Osteoblast (primary cell): ENCODE measurements at regions not wholly inside any gene's neighbourhood (a gene's known extent, or its start where the extent isn't known, plus 50 kb on each side); places are given as distances from the start of the nearest gene placed in this dataset.

Experiments used
- DNase-seq: peaks from one replicate; pipeline ENCODE4 v3.0.0; 2011; ENCODE audit warnings: low spot score, mixed read lengths; ENCODE audit not compliant: insufficient read length; ENCODE audit errors: missing footprints
- H2AFZ ChIP-seq: 2 replicates; pipeline ENCODE4 v1.6.0; 2011; ENCODE audit warnings: mild to moderate bottlenecking, low read length
- H3K27ac ChIP-seq: 2 replicates; pipeline ENCODE4 v1.5.1; 2011; ENCODE audit warnings: mild to moderate bottlenecking, low read depth, low read length, moderate library complexity
- H3K27me3 ChIP-seq: 2 replicates; pipeline ENCODE4 v1.6.0; 2012; ENCODE audit warnings: mild to moderate bottlenecking, control low read depth, inconsistent platforms, low read length, moderate library complexity; ENCODE audit not compliant: insufficient read depth
- H3K36me3 ChIP-seq: 2 replicates; pipeline ENCODE4 v1.5.1; 2011; ENCODE audit warnings: mild to moderate bottlenecking, low read length, control low read depth, moderate library complexity; ENCODE audit not compliant: insufficient read depth
- H3K4me1 ChIP-seq: 2 replicates; pipeline ENCODE4 v1.5.1; 2011; ENCODE audit warnings: mild to moderate bottlenecking, low read length, control low read depth, moderate library complexity; ENCODE audit not compliant: insufficient read depth
- H3K4me2 ChIP-seq: 2 replicates; pipeline ENCODE4 v1.6.0; 2011; ENCODE audit warnings: mild to moderate bottlenecking, low read length; ENCODE audit not compliant: insufficient read depth
- H3K4me3 ChIP-seq: fragments of 200-600 bp; sonication (generic); 3 replicates; pipeline ENCODE4 v1.5.1; 2012; ENCODE audit warnings: mild to moderate bottlenecking, low read length, inconsistent platforms; ENCODE audit not compliant: insufficient read depth
- H3K79me2 ChIP-seq: 2 replicates; pipeline ENCODE4 v1.6.0; 2012; ENCODE audit warnings: mild to moderate bottlenecking, low read length, control low read depth, inconsistent platforms; ENCODE audit not compliant: insufficient read depth
- H3K9me3 ChIP-seq: 2 replicates; pipeline ENCODE4 v1.5.1; 2011; ENCODE audit warnings: low read depth, low read length, control low read depth
- H4K20me1 ChIP-seq: 2 replicates; pipeline ENCODE4 v1.6.0; 2012; ENCODE audit warnings: mild to moderate bottlenecking, low read length, control low read depth; ENCODE audit not compliant: insufficient read depth
- TF ChIP-seq, protein P1 (sequence below): IDR thresholded peaks from 2 replicates; pipeline ENCODE4 v1.5.1; 2011; ENCODE audit warnings: mild to moderate bottlenecking, low read depth, low read length, moderate library complexity; ENCODE audit errors: extremely low read depth

DNA sequence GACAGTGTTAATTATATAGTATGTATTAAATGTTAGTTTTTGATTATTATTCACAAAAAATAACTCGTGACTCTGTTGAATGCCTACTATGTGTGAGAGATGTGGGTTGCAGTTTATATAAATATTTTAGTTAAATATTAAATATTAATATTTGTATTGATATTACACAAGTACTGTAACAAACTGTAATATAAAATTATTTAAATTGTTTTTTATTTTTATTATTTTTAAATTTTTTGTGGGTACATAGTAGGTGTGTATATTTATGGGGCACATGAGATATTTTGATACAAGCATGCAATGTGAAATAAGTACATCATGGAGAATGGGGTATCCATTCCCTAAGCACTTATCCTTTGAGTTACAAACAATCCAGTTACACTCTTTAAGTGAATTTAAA, 196.1 kb upstream of the ZNF717 start:
- Histone ChIP-seq H3K4me3 (no peak overlapping the region), H3K27me3 (no peaks in the 10 kb centered on the region), H2AFZ (no peak overlapping the region), H3K27ac (no peak overlapping the region), H3K4me1 (no peaks in the 10 kb centered on the region), H3K4me2 (no peak overlapping the region), H3K9me3 (no peaks in the 10 kb centered on the region), H3K36me3 (no peaks in the 10 kb centered on the region), H3K79me2 (no peaks in the 10 kb centered on the region), H4K20me1 (no peaks in the 10 kb centered on the region)
- no peak for DNase-seq
- TF ChIP-seq, protein P1, sequence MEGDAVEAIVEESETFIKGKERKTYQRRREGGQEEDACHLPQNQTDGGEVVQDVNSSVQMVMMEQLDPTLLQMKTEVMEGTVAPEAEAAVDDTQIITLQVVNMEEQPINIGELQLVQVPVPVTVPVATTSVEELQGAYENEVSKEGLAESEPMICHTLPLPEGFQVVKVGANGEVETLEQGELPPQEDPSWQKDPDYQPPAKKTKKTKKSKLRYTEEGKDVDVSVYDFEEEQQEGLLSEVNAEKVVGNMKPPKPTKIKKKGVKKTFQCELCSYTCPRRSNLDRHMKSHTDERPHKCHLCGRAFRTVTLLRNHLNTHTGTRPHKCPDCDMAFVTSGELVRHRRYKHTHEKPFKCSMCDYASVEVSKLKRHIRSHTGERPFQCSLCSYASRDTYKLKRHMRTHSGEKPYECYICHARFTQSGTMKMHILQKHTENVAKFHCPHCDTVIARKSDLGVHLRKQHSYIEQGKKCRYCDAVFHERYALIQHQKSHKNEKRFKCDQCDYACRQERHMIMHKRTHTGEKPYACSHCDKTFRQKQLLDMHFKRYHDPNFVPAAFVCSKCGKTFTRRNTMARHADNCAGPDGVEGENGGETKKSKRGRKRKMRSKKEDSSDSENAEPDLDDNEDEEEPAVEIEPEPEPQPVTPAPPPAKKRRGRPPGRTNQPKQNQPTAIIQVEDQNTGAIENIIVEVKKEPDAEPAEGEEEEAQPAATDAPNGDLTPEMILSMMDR: no peak

DNA sequence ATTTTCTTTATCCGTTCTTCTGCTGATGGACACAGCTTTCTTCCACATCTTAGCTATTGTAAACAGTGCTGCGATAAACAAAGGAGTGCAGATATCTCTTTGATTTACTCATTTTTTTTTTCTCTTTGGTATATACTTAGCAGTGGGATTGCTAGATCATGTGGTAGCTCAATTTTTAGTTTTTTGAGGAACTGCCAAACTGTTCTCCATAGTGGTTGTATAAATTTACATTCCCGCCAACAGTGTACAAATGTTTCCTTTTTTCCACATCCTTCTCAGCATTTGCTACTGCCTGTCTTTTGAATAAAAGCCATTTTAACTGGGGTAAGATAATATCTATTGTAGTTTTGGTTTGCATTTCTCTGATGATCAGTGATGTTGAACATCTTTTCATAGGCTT, 196.8 kb upstream of the ZNF717 start:
- Histone ChIP-seq H3K79me2 (no peaks in the 10 kb centered on the region), H3K27me3 (no peaks in the 10 kb centered on the region), H3K4me3 (no peak overlapping the region), H3K36me3 (no peaks in the 10 kb centered on the region), H3K27ac (no peak overlapping the region), H4K20me1 (no peaks in the 10 kb centered on the region), H3K4me1 (no peaks in the 10 kb centered on the region), H2AFZ (no peak overlapping the region), H3K9me3 (no peaks in the 10 kb centered on the region), H3K4me2 (no peak overlapping the region)
- no peak for DNase-seq
- TF ChIP-seq, protein P1: no peak

DNA sequence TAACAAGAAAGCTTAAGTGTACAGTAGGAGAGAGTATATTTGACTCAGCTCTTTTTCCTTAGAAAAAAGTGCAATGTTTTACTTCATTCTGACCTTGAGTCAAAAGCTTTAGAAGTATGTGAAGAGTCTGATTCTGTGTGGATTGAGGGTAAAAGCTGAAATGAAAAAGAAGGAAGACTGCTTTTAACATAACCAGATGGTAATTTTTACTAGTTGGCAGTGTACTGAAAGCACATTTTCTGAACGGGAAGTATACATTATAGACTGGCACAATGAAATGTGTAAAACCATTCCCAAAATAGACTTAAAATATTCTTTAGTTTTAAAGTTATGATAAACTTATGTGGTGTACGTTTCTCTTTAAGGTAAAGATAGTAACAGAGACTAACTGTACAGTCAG, 197.8 kb upstream of the ZNF717 start:
- Histone ChIP-seq H3K79me2 (no peaks in the 10 kb centered on the region), H3K4me1 (no peaks in the 10 kb centered on the region), H3K36me3 (no peaks in the 10 kb centered on the region), H3K4me3 (no peak overlapping the region), H4K20me1 (no peaks in the 10 kb centered on the region), H3K27ac (no peak overlapping the region), H3K27me3 (no peaks in the 10 kb centered on the region), H3K4me2 (no peak overlapping the region), H2AFZ (no peak overlapping the region), H3K9me3 (no peaks in the 10 kb centered on the region)
- TF ChIP-seq, protein P1: no peak
- no peak for DNase-seq

DNA sequence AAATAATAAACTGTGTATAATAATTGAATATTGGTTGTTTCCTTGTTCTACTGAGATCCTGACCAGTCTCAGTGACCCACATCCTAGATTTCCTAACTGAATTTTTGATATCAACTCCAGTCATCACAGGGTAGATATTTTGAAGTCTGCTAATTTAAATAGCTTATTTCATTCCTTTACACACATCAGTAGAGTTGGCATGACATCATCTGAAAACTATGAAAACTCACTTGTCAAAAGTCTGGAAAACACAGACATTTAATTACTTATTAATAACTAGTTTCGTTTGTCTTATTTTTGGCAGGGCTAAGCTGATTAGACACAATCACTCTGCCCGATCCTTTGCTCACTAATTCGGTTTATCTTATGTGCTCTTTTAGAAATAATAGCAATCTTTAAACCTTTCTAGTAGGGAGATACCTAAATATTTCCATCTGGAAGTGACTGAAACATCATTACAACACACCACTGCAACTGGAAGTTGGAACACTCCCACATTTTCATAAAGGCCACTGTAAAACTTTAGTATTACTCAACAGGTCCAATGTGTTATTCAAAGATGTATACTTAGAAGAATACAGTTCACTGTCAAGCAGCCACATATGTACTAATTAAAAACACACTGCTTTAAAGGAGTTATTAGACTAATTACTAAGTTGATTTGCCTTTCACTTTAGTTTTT, 198.4 kb upstream of the ZNF717 start:
- Histone ChIP-seq H2AFZ (no peak overlapping the region), H4K20me1 (no peaks in the 10 kb centered on the region), H3K79me2 (no peaks in the 10 kb centered on the region), H3K4me1 (no peaks in the 10 kb centered on the region), H3K4me2 (no peak overlapping the region), H3K4me3 (no peak overlapping the region), H3K36me3 (no peaks in the 10 kb centered on the region), H3K27ac (no peak overlapping the region), H3K9me3 (no peaks in the 10 kb centered on the region), H3K27me3 (no peaks in the 10 kb centered on the region)
- TF ChIP-seq, protein P1: no peak
- DNase-seq: no peak
